GM12878 (cell line): ENCODE measurements at regions not wholly inside any gene's neighbourhood (a gene's known extent, or its start where the extent isn't known, plus 50 kb on each side); places are given as distances from the start of the nearest gene placed in this dataset.

Experiments
- CUX1 ChIP-seq: IDR thresholded peaks from 2 replicates; pipeline ENCODE4 v1.6.1; 2012; ENCODE audit warnings: improper control_type of control experiment, low read depth, low read length; ENCODE audit not compliant: insufficient replicate concordance
- ESRRA ChIP-seq: IDR thresholded peaks from 2 replicates; pipeline ENCODE4 v1.6.1; 2012; ENCODE audit warnings: mild to moderate bottlenecking, low read length, improper control_type of control experiment
- KAT2A ChIP-seq: conservative IDR thresholded peaks from 2 replicates; pipeline ENCODE4 v1.6.1; 2011; ENCODE audit warnings: low read depth, low read length; ENCODE audit not compliant: control insufficient read depth
- TF ChIP-seq, protein P1 (sequence below), 3 experiments: IDR thresholded peaks in 2 of 3; conservative IDR thresholded peaks in 1 of 3; 2 replicates each; pipeline ENCODE4 v1.5.1; 2011; ENCODE audit warnings: low read depth in 3 of 3, low read length in 3 of 3, mild to moderate bottlenecking in 3 of 3, control low read depth in 2 of 3, moderate library complexity in 2 of 3, inconsistent platforms in 1 of 3, mixed read lengths in 1 of 3; ENCODE audit not compliant: control insufficient read depth in 2 of 3, insufficient read depth in 1 of 3; ENCODE audit errors: extremely low read depth in 1 of 3

GRCh38 chr13:111789011-111789410 lies 277.9 kb upstream of the SOX1 start:
- TF ChIP-seq, protein P1, sequence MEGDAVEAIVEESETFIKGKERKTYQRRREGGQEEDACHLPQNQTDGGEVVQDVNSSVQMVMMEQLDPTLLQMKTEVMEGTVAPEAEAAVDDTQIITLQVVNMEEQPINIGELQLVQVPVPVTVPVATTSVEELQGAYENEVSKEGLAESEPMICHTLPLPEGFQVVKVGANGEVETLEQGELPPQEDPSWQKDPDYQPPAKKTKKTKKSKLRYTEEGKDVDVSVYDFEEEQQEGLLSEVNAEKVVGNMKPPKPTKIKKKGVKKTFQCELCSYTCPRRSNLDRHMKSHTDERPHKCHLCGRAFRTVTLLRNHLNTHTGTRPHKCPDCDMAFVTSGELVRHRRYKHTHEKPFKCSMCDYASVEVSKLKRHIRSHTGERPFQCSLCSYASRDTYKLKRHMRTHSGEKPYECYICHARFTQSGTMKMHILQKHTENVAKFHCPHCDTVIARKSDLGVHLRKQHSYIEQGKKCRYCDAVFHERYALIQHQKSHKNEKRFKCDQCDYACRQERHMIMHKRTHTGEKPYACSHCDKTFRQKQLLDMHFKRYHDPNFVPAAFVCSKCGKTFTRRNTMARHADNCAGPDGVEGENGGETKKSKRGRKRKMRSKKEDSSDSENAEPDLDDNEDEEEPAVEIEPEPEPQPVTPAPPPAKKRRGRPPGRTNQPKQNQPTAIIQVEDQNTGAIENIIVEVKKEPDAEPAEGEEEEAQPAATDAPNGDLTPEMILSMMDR (IDR thresholded peaks at IDR 0.05 in 2 of 3, conservative IDR thresholded peaks at IDR 0.05 in 1 of 3; ENCODE audit: control insufficient read depth in 2 of 3, extremely low read depth in 1 of 3, insufficient read depth in 1 of 3, low read depth in 3 of 3, low read length in 3 of 3) = no peak
- no peak for TF ChIP-seq KAT2A
- no peak for TF ChIP-seq CUX1
- no peak for TF ChIP-seq ESRRA
